ENCODE measurements at regions not wholly inside any gene's neighbourhood (a gene's known extent, or its start where the extent isn't known, plus 50 kb on each side); places are given as distances from the start of the nearest gene placed in this dataset.

DNA sequence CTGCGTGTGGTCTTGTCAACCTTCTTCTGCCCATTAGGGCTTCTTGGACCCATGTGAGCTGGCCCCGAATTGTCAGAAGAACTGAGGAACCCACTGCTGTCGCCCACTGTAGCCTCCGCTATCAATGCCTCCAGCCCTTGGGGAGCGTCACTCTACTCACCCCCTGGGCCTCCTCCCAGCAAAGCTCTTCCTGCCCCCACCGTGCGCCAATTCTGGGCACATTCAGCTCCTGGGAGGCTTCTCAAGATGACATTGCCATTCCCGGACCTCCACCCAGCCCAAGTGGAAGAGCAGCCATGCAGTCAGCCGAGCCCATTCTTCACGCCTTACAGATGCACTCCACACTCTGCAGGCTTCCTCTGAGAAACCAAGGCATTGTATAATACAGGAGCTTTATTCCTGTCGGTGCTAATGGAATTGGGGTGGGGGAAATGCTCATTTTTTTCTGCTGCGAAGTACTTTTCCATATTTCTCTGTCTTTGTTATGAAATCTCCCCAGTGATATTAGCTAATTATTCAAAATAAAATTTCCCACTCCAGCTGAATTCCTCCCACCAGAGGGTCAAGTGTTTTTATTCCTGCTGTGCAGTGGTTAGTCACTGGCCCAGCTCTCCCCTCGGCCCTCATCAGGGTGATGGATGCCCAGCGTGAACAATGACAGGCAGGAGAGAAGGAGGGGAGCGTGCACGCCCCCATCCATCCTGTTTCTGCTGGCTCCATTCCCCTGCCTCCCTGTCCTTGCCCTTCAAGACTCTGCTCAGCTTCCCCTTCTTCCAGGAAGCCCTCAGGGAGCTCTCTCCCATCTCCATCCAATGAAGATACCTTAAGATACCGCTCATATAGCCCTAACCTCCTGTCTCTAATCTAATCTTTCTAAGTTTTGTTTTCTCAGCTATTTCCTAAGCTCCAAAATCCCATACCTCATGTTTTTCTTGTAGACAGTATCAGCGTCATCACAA lies 87.7 kb downstream of the C16orf95 start:
- no peak for DNase-seq (ENCODE audit: low spot score)

DNA sequence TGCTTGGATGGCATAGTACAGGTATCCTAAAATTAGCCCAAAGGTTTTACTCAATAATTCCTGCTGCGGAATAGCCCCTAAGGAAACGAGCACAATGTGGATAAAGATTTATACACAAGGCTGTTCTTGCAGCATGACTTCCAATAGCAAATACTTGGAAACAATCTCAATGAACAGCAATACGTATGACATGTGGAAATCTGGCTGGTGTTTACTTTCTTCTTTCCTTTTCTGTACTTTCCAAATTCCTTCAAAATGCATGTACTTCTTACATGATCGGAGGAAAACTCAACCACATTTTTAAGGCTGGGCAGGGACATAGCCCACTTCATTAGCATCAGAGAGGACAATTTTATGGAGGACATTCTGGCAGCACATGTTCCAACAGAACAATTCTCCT lies 86.6 kb downstream of the C16orf95 start:
- DNase-seq (ENCODE audit: low spot score) = no peak

DNA sequence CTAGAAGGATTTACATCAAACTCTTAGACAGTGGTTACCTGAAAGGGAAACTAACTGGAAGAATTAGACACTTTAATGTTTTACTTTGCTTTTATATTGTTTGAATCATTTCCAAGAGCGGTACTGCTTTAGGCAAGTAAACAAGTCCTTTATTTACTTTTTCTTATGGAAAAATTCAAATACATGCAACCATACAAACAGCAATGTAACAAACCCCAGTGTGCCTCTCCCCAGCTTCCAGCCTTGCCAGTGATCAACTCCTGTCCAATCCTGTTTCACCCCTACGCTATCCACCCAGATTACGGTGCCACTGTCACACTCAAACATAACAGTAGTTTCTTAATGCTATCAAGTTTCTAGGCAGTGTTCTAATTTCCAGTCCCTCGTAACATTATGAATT lies 85.9 kb downstream of the C16orf95 start:
- DNase-seq (ENCODE audit: low spot score) = no peak

DNA sequence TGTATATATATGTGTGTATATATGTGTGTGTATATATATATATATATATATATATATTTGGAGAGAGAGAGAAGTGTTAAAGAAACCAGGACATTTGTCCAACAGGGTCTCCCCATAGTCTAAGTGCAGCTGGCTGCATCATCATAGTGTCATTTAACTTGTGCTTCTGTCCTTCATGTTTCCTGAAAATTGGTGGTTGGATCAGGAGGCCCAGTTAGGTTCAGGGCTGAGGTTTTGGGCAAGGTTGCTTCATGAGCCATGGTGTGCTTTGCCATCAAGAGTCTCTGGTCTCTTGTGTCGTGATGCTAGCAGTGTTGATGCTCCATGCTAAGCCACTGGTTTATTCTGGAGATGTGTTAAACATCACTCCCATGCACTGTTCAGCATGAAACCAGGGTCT lies 85.3 kb downstream of the C16orf95 start:
- no peak for DNase-seq (ENCODE audit: low spot score)

DNA sequence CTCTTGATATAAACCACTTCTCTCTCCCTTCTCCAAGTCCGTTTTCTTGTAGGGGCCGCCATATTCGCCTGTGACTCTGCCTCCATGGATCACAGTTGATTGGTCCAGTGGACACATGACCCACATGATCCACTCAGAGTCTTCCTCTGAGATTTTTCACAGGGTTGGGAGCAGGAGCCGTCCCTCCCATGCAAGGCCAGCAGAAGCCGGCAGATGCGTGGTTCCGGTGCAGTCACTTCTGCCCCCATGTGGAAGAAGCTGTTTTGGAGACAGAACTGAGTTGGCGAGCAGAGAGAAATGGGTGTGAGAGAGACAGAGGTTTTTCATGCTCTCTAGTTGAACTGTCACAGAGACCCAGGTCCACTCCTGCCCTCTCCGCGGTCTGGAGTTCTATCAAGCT lies 83.3 kb downstream of the C16orf95 start:
- DNase-seq (ENCODE audit: low spot score) = no peak

DNA sequence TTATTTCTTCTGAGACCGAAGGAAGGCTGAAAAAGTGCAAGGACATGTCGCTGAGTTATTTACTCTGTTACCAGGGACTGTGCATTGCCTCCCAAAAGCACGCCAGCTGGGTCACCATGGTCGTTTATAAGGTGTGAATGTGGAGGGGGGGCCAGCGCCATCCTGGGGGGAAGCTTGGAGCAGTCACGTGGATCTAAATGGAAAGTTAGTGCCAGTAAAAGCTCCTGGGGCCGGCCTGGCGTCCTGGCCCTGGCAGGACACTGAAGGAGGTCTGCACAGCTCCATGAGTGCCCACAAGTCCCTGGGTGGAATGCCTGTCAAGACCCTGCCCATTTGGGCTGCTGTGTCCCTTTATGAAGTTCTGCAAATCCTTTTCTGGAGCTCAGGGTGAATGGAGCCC lies 82.6 kb downstream of the C16orf95 start:
- DNase-seq (ENCODE audit: low spot score) = no peak

DNA sequence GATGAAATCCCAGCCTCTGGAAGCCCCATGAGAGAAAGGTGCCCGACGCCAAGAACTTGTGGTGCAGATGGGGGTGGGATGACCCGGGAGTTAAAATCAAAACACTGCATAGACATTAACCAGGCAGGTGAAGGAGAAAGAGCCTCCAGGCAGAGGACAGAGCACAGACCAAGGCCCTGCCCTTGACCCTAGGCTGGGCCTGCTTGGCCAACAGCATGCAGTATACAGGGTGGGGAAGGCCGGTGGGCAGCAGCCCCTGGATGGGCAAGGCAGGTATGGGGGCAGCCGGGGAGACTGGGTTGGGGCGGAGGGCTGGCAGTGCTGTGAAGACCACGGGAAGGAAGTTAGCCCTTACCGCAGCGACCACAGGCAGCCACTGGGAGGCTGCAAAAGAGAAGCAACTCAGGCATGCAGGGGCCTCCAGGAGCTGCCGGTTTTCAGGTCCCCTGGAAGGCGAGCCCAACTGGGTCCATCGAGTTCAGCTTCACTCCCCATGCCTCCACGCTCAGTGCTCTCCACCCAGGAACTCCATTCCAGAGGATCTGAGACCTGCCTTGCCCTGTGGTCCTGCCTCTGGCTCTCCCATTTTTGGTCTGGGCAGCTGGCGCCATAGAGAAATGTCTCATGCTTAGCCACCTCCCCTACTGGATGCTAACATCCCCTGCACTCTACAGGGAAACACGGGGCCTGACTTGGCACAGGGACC lies 81.2 kb downstream of the C16orf95 start:
- peak; percentile 20 for DNase-seq (ENCODE audit: low spot score)

DNA sequence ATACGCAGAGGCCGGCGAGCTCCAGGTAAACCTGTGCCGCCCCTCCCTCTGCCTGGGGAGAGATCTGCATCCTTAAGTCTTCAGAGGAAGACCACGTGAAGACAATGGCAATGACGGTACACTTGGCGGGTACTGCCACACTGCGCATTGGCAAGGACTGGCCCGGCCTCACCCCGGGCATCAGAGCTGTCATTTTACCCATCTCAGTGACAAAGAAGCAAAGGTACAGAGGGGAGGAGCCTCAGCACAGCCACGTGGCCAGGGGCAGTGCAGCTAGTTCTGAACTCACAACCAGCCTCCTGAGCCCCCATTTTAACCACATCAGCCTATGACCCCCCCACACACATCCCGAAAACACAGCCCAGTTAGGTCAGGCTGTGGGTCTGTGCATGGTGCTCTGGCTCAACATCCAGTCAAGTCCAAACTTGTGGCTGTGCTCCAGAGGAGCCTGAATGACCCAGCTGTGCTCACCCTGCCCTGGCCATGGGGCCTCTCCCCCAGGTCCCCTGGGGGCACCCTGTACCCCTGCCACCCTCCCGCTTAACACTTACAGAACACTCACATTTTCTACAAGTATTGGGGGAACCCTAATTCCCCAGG lies 80.6 kb downstream of the C16orf95 start:
- no peak for DNase-seq (ENCODE audit: low spot score)

DNA sequence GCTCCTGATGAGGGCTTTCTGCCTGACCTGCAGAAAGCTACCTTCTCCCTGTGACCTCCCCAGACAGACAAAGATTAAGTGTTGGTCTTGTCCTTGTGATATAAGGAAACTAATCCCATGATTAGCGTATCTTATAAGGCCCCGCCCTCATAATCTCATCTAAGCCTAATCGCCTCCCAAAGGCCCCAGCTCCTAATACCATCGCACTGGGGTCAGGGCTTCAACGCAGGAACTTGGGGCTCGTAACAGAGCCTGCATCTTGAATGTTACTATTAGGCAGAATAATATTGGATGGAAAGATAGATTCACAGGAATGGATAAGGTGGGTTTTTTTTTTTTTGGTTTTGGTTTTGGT lies 78.9 kb downstream of the C16orf95 start:
- DNase-seq (ENCODE audit: low spot score) = no peak

DNA sequence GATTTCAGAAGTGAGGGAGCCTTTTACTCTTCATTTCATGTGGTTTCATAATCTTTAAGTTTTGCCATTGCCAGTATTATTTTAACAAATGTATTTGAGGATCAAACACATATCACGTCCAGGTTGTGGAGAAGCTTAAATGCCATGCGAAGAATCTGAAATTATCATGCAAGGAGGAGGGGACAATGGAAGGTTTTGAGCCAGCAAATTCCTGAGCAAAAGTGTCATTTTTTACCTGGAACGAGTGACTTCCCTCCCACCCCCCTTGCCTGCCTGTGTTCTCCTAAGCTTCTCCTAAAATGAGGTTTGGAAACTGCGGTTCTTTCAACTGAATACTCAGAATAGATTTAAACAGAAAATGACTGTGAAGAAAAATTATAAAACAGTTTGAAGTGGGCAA lies 77.6 kb downstream of the C16orf95 start:
- no peak for DNase-seq (ENCODE audit: low spot score)

DNA sequence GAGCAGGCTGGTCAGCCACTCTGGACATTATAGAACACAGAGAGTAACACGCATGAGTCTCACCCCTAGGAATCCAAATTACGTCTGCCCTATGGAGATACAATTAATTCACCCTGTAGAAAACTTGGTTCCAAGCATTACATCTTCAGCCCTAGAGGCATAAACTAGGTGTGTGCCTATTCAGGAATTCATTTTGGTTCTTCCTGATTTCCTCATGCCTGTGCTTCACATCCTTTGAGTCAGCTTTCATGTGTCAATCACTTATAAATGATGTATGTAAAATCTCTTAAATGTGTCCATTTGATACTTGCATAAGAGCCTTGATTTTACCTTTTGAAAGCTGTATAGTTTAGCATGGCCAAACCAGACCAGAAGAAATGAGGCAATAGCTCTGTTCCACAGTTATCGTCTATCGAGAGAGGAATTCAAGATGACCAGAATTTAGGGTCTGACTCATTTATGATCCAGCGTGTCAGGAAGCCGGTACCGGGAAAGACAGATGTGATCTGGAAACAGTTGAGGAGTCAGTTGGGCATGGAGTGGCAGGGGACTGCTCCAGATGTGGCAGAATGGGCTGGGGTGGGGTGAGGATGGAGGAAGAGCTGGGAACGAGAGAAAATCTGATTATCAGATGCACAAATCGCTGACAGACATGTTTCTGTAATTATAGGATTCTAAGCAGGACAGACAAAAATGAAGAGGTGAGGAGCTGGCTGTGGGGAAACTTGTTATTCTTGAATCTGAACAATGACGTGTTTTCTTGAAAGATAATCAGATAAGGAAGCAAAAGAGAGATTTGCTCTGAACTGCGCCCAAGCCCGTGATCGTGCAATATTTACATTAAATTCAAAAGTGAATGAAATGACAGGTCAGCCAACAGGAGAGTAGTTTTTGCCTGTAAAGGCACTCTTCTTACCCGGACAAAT lies 76.7 kb downstream of the C16orf95 start:
- DNase-seq (ENCODE audit: low spot score) = no peak

DNA sequence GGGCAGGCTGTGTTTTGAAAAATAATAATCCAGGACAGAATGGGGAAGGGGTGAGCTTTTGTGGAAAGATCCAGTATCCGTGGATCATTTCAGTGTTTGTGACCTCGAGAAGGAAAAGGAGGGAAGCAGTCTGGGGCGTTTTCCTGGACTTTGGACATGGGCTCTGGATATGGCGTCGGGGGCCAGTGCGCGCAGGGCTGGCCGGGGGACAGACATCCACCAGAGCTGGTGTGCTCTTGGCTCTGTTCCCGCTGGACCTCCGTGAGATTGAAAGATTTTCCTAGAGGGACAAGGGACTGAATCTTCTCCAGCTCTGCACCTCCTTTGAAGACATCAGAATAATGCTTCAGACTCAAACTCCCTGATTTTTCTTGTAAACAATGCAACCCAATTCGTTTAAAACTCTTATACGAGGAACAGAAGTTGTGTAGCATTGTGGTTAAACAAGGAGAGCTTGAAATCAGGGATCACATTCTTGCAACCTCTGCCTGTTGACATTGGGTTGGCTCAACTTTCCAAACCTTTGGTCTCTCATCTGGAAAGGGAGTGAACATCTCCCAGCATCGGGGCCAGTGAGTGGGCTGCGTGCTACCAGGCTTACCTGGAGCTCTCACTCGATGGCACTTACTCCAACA lies 75.9 kb downstream of the C16orf95 start:
- DNase-seq (ENCODE audit: low spot score) = no peak

DNA sequence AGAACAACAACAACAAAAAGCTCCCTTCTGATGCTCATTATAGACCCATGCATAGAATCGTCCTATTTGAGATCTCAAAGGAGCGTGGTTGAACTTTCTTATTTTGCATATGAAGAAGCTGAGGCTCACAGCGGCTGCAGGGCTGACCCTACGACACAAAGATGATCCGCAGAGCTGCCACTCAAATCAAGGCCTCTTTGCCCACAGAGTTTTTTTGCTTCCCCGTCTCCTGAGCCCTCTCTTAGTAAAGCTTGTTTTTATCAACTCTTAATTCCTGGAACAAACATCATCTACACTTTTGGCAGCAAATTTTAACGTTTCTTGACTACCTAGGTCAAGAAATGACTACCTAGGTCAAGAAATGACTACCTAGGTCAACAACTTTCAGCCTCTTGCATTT lies 73.7 kb downstream of the C16orf95 start:
- DNase-seq (ENCODE audit: low spot score) = no peak

DNA sequence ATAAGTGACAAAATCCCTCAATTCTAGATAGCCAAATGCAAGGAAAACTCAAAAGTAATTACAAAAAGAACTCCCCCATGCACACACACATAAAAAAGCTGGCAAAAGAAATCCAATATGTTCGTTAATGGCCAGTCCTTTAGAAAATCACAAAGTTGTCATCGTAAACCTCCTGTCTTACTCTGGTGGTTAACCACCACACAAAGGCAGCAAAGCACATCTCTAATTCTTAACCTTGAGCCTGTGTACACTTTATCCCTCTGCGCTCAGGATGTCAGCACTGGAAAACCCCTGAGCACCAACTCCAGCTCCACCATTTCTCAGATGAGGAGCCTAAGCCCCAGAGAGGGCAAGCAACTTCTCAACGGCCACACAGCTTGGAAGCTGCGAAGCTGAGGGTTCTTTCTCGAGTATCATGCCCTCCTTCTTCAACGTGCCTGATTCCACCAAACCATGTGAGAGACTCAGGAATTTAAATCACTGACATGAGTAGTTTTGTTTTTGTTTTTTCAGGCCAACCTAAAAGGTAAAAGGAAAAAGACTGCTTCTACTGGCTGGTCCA lies 72.5 kb downstream of the C16orf95 start:
- DNase-seq (ENCODE audit: low spot score) = no peak

DNA sequence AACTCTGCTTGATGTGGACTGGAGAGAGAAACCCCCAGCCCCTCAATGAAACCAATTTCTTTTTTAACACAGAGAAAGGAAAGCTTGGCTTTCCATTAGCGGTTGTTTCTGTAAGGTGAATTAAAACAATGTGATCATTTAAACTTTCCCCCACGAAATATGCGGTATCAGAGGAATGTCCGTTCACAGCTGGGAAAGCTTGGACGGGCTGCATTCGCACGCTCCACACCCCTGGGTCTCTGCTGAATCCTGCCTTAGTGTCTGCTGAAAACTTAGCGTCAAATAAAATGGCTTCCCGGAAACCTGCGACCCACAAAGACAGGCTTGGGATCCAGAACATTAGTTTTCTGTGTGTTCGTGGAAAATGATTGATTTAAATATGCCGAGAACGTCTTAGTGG lies 71.7 kb downstream of the C16orf95 start:
- no peak for DNase-seq (ENCODE audit: low spot score)

DNA sequence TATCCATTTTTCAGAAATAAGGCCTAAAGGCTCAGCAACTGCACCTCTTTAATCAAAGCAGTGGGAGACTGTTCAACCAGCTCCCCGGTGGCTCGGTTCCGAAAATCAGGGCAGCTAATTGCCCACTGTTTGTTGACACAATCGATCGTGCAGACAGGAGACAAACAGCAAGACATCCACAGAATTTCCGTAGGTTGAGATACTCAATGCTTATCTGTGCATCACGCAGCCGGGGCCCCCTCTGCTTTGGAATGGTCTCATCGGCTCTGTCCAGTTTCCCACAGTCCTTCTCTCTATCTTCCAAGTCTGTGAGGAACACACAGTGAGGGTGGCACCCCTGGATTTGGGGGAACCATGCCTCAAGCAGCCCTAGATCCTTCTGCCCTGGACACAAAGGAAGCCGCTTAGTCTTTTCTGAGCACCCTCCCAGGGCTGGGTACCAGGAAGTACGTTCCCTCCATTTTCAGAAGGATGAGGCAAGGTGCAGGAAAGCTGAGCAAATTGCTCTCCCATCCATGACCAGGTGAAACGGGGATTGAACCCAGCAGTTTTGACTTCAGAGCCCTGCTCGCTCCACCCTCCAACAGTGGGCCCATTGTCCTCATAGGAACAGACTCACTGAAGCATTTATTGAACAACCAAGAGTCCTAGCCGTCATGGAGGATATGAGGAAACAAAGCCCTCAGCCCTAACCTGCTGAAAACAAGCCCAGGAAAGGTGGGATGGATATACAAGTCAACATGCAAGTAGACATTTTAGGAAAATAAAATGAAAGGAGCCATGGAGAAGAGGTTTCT lies 70.7 kb downstream of the C16orf95 start:
- DNase-seq (ENCODE audit: low spot score) = no peak

DNA sequence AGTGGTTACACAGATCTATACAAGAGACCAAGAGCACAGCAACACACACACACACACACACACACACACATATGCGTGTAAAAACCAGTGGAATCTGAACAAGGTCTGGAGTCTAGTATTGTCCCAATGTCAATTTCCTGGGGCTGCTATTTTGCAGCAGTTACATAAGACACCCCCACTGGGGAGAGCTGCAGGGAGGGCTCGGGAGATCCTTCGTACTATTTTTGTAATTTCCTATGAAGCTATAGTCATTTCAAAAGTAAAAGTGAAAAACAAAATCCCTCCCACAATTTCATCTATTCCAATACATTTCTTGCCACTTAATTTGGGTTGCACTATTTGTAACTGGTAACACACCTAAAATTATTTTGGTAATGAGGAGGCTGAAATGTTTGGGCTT lies 68.5 kb downstream of the C16orf95 start:
- DNase-seq (ENCODE audit: low spot score) = no peak

DNA sequence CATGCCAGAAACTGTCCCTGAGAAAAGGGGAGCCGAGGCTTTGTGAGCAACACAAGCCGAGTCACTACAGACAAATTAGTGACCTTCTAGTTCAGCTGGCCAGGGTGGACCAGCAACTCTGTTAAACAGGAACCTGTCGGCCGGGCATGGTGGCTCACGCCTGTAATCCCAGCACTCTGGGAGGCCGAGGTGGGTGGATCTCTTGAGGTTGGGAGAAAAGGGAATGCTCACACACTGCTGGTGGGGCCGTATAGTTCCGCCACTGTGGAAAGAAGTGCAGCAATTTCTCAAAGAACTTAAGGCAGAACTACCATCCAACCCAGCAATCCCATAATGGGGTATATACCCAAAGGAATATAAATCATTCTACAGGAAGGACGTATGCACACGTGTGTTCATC lies 67.8 kb downstream of the C16orf95 start:
- DNase-seq (ENCODE audit: low spot score) = no peak

DNA sequence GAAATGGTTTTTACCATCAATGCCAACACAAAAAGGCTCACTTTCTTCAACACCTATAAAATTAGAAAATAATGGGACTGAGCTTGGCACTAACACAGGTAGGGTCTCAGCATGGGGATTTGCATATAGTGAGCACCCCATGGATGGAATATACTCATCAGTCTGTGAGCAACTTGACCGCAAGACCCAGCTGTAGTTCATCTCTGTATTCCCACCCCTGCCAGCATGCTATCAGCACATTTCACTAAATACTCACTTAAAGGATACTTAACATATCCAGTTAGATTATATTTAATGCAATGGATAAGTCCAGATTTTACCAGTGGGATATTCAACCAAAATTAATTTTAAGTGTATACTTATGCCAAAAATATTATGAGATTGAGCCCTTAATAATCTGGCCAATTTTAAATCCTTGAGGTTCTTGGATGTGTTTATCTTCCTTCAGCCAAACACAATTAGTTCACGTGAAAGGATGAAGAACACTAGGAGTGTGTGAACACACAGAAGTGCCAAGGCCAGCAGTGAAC lies 66.7 kb downstream of the C16orf95 start:
- no peak for DNase-seq (ENCODE audit: low spot score)
